ENCODE measurements at regions not wholly inside any gene's neighbourhood (a gene's known extent, or its start where the extent isn't known, plus 50 kb on each side); places are given as distances from the start of the nearest gene placed in this dataset.

GRCh38 chr2:179344280-179344964 is 79.8 kb upstream of the SESTD1 start:
- WGBS, 5 donors = 43 to 52% (median 44%) methylated on average over 4 of the region's 4 CpGs
- Histone ChIP-seq H3K36me3 (no peaks in the 10 kb centered on the region), H3K27me3 (no peaks in the 10 kb centered on the region), H3K4me3 (no peak overlapping the region), H3K4me1 (peaks cover 0 to 40% (median 19%) of the 10 kb centered on the region in 4 donors), H3K27ac (peak overlapping the region in 4 of 5 donors; percentile 22 to 39 (median 24)), H3K9me3 (no peaks in the 10 kb centered on the region)
- TF ChIP-seq EP300 (IDR thresholded peaks at IDR 0.05) (no peak), POLR2A (IDR thresholded peaks at IDR 0.05) (no peak), POLR2AphosphoS5 (IDR thresholded peaks at IDR 0.05) (no peak), CTCF (IDR thresholded peaks at IDR 0.05) (no peak)
- intact Hi-C loops (cut with DNase I; ENCODE audit: low total_unique reads) = no loop called here
- peak in 1 of 2 donors; percentile 23 for DNase-seq

GRCh38 chr2:179343945-179344279 is 79.3 kb upstream of the SESTD1 start:
- intact Hi-C loops (cut with DNase I; ENCODE audit: low total_unique reads) = no loop called here
- Histone ChIP-seq H3K27me3 (no peaks in the 10 kb centered on the region), H3K4me1 (peaks cover 0 to 35% (median 17%) of the 10 kb centered on the region in 4 donors), H3K36me3 (no peaks in the 10 kb centered on the region), H3K9me3 (no peaks in the 10 kb centered on the region), H3K4me3 (no peak overlapping the region), H3K27ac (peak overlapping the region in 1 of 5 donors; percentile 39)
- no peak for DNase-seq
- TF ChIP-seq POLR2AphosphoS5 (IDR thresholded peaks at IDR 0.05) (no peak), CTCF (IDR thresholded peaks at IDR 0.05) (no peak), EP300 (IDR thresholded peaks at IDR 0.05) (no peak), POLR2A (IDR thresholded peaks at IDR 0.05) (no peak)

DNA sequence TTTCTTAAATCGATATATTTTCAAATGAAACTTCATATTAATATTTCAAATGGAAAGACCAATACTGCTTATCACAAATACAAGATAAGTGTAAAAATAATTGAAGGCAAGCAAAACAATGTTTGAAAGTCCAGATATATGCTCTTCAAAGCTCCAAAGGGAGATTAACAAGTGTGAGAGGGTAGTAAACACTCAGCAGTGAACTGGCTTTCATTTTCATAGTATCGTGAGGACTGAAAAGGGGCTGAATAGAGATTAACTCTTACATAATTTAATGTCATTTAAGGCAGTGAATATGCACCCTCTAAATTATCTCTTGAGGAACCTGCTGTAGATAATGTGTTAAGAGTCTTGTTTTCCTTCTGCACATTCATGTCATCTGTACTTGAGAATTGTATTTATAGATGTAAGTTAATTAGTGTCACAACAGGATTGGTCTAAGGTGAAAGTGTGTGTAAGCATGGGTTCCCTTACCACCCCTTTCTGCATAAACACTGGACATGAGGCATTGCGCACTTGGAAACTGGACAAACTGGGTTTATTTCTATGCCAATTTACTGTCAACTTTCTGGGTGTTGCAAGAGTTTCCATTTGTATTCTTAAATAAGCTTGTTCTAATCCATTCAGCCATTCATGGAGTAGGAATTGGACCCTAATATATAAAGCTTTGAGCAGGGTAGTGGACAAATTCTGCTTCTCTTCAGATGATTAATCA is 76.7 kb upstream of the SESTD1 start:
- WGBS, 5 donors = 24 to 58% (median 33%) methylated on average over 3 of the region's 3 CpGs
- H3K27me3 ChIP-seq = no peaks in the 10 kb centered on the region
- no peaks in the 10 kb centered on the region for H3K36me3 ChIP-seq
- H3K4me3 ChIP-seq = no peak overlapping the region
- peaks cover 0 to 49% (median 23%) of the 10 kb centered on the region in 4 donors for H3K4me1 ChIP-seq
- intact Hi-C loops (cut with DNase I; ENCODE audit: low total_unique reads) = no loop called here
- no peaks in the 10 kb centered on the region for H3K9me3 ChIP-seq
- peak overlapping the region in 3 of 5 donors; percentile 28 to 55 (median 36) for H3K27ac ChIP-seq
- peak in 1 of 2 donors; percentile 7 for DNase-seq
- no peak for TF ChIP-seq POLR2A (IDR thresholded peaks at IDR 0.05)
- peak in 2 of 3 donors; percentile 11 to 83 for TF ChIP-seq POLR2AphosphoS5 (IDR thresholded peaks at IDR 0.05)
- TF ChIP-seq CTCF (IDR thresholded peaks at IDR 0.05) = no peak
- TF ChIP-seq EP300 (IDR thresholded peaks at IDR 0.05) = no peak

DNA sequence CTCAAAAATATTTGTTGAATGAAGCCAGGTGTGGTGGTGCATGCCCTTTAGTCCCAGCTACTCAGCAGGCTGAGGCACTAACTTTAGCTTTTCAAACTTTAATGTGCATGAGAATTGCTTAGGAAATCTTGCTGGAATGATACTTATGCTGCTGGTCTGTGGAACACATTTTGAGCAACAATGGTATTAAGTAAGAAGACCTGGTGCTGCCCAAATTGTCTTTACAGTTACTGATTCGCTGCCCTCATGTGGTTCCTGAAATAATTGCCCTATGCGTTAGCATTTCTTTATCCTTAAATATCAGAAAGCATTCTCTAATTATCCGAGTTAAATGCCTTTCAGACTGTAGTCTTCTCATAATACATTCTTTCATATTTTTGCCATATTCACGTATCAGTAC is 76.0 kb upstream of the SESTD1 start:
- no peak for TF ChIP-seq EP300 (IDR thresholded peaks at IDR 0.05)
- TF ChIP-seq POLR2A (IDR thresholded peaks at IDR 0.05) = no peak
- TF ChIP-seq POLR2AphosphoS5 (IDR thresholded peaks at IDR 0.05) = peak in 1 of 3 donors; percentile 32
- peak in 2 of 7 experiments; percentile 10 to 18 for TF ChIP-seq CTCF (IDR thresholded peaks at IDR 0.05)
- Histone ChIP-seq H3K4me3 (no peak overlapping the region), H3K4me1 (peaks cover 0 to 49% (median 23%) of the 10 kb centered on the region in 4 donors), H3K9me3 (no peaks in the 10 kb centered on the region), H3K27me3 (no peaks in the 10 kb centered on the region), H3K27ac (peak overlapping the region in 1 of 5 donors; percentile 55), H3K36me3 (no peaks in the 10 kb centered on the region)
- 35 to 55% (median 41%) methylated on average over 4 of the region's 4 CpGs for WGBS, 5 donors
- peak in 1 of 2 donors; percentile 26 for DNase-seq
- intact Hi-C loops (cut with DNase I; ENCODE audit: low total_unique reads) = no loop called here

All from stomach (tissue), 8 donors.